ENCODE measurements at regions not wholly inside any gene's neighbourhood (a gene's known extent, or its start where the extent isn't known, plus 50 kb on each side); places are given as distances from the start of the nearest gene placed in this dataset.

- TF ChIP-seq EZH2 (IDR thresholded peaks at IDR 0.05) (no peak), POLR2AphosphoS5 (IDR thresholded peaks at IDR 0.05; ENCODE audit: borderline replicate concordance, low read depth, low read length) (no peak), FOXP2 (optimal IDR thresholded peaks at IDR 0.05; ENCODE audit: control extremely low read depth, extremely low read length, insufficient read depth) (no peak)
Observed at GRCh38 chr5:99063737-99064136, 134.9 kb upstream of the CHD1 start.
